ENCODE measurements at regions not wholly inside any gene's neighbourhood (a gene's known extent, or its start where the extent isn't known, plus 50 kb on each side); places are given as distances from the start of the nearest gene placed in this dataset.

DNA sequence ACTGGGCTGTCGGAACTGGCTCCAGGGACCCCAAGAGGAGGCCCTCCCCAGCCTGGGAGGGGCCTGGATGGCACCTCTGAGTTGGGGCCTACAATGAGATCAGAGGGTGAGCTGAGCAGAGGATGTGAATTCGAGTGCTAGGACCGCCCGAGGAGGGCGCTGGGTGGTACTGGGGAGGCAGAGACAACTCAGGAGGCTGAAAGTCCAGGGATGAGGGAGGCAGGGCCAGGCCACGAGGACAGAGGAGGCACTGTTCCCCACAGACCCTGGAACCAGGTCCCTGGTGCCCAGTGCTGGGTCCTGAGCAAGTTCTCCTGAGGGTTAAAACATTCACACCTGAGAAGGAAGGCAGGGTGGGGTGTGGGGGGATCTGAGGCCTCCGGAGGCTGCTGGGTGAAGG, 218.0 kb downstream of the CTTN start:
- BruUV-seq (replicated peaks) = no TSS peak
- no peaks in the 10 kb centered on the region for H3K79me2 ChIP-seq (ENCODE audit: insufficient read depth, low read length)
- H3K27ac ChIP-seq (ENCODE audit: low read depth, low read length) = no peak overlapping the region
- H3K9me2 ChIP-seq (ENCODE audit: insufficient read depth) = no peaks in the 10 kb centered on the region
- H3K36me3 ChIP-seq (ENCODE audit: control insufficient read depth in 1 of 2, insufficient read depth in 2 of 2, low read length in 2 of 2) = no peaks in the 10 kb centered on the region
- H2AFZ ChIP-seq (ENCODE audit: low read depth, low read length, poor library complexity, severe bottlenecking) = no peak overlapping the region
- H3K4me2 ChIP-seq (ENCODE audit: low read length) = no peak overlapping the region
- no peak overlapping the region for H3K4me3 ChIP-seq (replicated peaks in 1 of 2; ENCODE audit: low read depth in 1 of 2, low read length in 2 of 2)
- no peak overlapping the region for H3K9ac ChIP-seq (ENCODE audit: low read length)
- ATAC-seq (no peak), DNase-seq (ENCODE audit: low read depth, low spot score) (no peak)
- POLR2A ChIA-PET = no interaction called here
- intact Hi-C loops (cut with micrococcal nuclease) = no loop called here
- H4K20me1 ChIP-seq (ENCODE audit: insufficient read depth) = no peaks in the 10 kb centered on the region
- TF ChIP-seq EGR1 (IDR thresholded peaks at IDR 0.05; ENCODE audit: low read depth) (no peak), SRF (IDR thresholded peaks at IDR 0.05; ENCODE audit: low read depth) (no peak), EZH2 (IDR thresholded peaks at IDR 0.05) (no peak), ZFX (IDR thresholded peaks at IDR 0.05) (no peak), CBX3 (IDR thresholded peaks at IDR 0.05; ENCODE audit: low read depth) (no peak), ELF1 (IDR thresholded peaks at IDR 0.05; ENCODE audit: borderline replicate concordance, low read depth) (no peak), YY1 (IDR thresholded peaks at IDR 0.05; ENCODE audit: extremely low read depth, insufficient replicate concordance, low read depth, low read length) (no peak), SP1 (IDR thresholded peaks at IDR 0.05; ENCODE audit: low read depth) (no peak)
- TF ChIP-seq, protein P1, sequence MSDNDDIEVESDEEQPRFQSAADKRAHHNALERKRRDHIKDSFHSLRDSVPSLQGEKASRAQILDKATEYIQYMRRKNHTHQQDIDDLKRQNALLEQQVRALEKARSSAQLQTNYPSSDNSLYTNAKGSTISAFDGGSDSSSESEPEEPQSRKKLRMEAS (IDR thresholded peaks at IDR 0.05) = no peak
- TF ChIP-seq, protein P2, sequence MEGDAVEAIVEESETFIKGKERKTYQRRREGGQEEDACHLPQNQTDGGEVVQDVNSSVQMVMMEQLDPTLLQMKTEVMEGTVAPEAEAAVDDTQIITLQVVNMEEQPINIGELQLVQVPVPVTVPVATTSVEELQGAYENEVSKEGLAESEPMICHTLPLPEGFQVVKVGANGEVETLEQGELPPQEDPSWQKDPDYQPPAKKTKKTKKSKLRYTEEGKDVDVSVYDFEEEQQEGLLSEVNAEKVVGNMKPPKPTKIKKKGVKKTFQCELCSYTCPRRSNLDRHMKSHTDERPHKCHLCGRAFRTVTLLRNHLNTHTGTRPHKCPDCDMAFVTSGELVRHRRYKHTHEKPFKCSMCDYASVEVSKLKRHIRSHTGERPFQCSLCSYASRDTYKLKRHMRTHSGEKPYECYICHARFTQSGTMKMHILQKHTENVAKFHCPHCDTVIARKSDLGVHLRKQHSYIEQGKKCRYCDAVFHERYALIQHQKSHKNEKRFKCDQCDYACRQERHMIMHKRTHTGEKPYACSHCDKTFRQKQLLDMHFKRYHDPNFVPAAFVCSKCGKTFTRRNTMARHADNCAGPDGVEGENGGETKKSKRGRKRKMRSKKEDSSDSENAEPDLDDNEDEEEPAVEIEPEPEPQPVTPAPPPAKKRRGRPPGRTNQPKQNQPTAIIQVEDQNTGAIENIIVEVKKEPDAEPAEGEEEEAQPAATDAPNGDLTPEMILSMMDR (IDR thresholded peaks at IDR 0.05 in 2 of 3, conservative IDR thresholded peaks at IDR 0.05 in 1 of 3; ENCODE audit: borderline replicate concordance in 1 of 3, insufficient read depth in 1 of 3, low read depth in 2 of 3, low read length in 2 of 3) = no peak
- TF ChIP-seq, protein P3, sequence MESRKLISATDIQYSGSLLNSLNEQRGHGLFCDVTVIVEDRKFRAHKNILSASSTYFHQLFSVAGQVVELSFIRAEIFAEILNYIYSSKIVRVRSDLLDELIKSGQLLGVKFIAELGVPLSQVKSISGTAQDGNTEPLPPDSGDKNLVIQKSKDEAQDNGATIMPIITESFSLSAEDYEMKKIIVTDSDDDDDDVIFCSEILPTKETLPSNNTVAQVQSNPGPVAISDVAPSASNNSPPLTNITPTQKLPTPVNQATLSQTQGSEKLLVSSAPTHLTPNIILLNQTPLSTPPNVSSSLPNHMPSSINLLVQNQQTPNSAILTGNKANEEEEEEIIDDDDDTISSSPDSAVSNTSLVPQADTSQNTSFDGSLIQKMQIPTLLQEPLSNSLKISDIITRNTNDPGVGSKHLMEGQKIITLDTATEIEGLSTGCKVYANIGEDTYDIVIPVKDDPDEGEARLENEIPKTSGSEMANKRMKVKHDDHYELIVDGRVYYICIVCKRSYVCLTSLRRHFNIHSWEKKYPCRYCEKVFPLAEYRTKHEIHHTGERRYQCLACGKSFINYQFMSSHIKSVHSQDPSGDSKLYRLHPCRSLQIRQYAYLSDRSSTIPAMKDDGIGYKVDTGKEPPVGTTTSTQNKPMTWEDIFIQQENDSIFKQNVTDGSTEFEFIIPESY (IDR thresholded peaks at IDR 0.05; ENCODE audit: extremely low read depth, insufficient replicate concordance, low read length) = no peak
- peaks cover 0 to 8% of the 10 kb centered on the region in 2 experiments; a peak in 1 of 4 replicates for H3K9me3 ChIP-seq (ENCODE audit: control insufficient read depth in 1 of 2, insufficient read depth in 1 of 2, low read depth in 1 of 2, low read length in 2 of 2)
- no peaks in the 10 kb centered on the region for H3K27me3 ChIP-seq (ENCODE audit: insufficient read depth, low read length)
- H3K4me1 ChIP-seq (ENCODE audit: control insufficient read depth in 1 of 2, insufficient read depth in 2 of 2, low read length in 2 of 2) = no peaks in the 10 kb centered on the region
- RAD21 ChIA-PET (ENCODE audit: low non-redundant PET in 1 of 2, low total read pairs in 2 of 2, uncharacterized antibody in 2 of 2, unreplicated experiment in 2 of 2) = no interaction called here
- CTCF ChIA-PET = no interaction called here
